Endothelial cell of umbilical vein (primary cell): ENCODE measurements at regions not wholly inside any gene's neighbourhood (a gene's known extent, or its start where the extent isn't known, plus 50 kb on each side); places are given as distances from the start of the nearest gene placed in this dataset.
A peak's percentile ranks its signal among the peaks of the same experiment; 100 is the strongest.

Experiments
- BruUV-seq: library from RNA; stranded (reverse); fragments of 400-500 nt; replicated peaks from 2 replicates; lab custom pipeline; 2021; lab: Mats Ljungman, UMichigan
- CTCF ChIA-PET: fragments of 300-600, 350-600 bp; sonication (Branson Sonifier 250); formaldehyde crosslinking; loops from one replicate; lab custom pipeline; 2021; ENCODE audit warnings: antibody characterized with exemption, inconsistent platforms; lab: Charles Lee
- POLR2A ChIA-PET: fragments of 300-600, 350-600 bp; sonication (Branson Sonifier 250); formaldehyde crosslinking; loops from one replicate; lab custom pipeline; 2021; ENCODE audit warnings: antibody characterized with exemption, inconsistent platforms; lab: Charles Lee
- DNase-seq: peaks from one replicate; pipeline ENCODE4 v3.0.0-alpha.2; 2011; ENCODE audit warnings: low read depth, low spot score
- FAIRE-seq: peaks from 2 replicates; lab custom pipeline; 2011; peaks lifted over from hg19 to GRCh38; lab: Jason Lieb, UNC
- H2AFZ ChIP-seq: 2 replicates; pipeline ENCODE4 v1.6.0; 2012; ENCODE audit warnings: low read depth, low read length, control low read depth, inconsistent platforms
- H3K27ac ChIP-seq: 2 replicates; pipeline ENCODE4 v1.5.1; 2011; ENCODE audit warnings: low read depth, mild to moderate bottlenecking, control low read depth, low read length, moderate library complexity; ENCODE audit not compliant: insufficient read depth
- H3K27me3 ChIP-seq, 2 experiments: 2 replicates each; pipeline versions ENCODE4 v1.6.0 to v1.6.1; 2011; ENCODE audit warnings: low read length in 2 of 2, mixed read lengths in 1 of 2; ENCODE audit not compliant: control insufficient read depth in 2 of 2, insufficient read depth in 2 of 2
- H3K36me3 ChIP-seq, 2 experiments: 2 replicates in 1 of 2; 3 replicates in 1 of 2; pipeline ENCODE4 v1.5.1; 2011; ENCODE audit warnings: low read length in 2 of 2, mild to moderate bottlenecking in 1 of 2, moderate library complexity in 1 of 2; ENCODE audit not compliant: control insufficient read depth in 2 of 2, insufficient read depth in 2 of 2; ENCODE audit errors: extremely low read depth in 1 of 2
- H3K4me1 ChIP-seq: 3 replicates; pipeline ENCODE4 v1.5.1; 2011; ENCODE audit warnings: mild to moderate bottlenecking, low read length; ENCODE audit not compliant: control insufficient read depth, insufficient read depth; ENCODE audit errors: extremely low read depth
- H3K4me2 ChIP-seq: 2 replicates; pipeline ENCODE4 v1.6.1; 2011; ENCODE audit warnings: low read length, control low read depth, mixed read lengths; ENCODE audit not compliant: insufficient read depth
- H3K4me3 ChIP-seq, 3 experiments: fragments of 200-600 bp in 1 of 3; sonication (generic), shearing (Covaris generic) in 1 of 3; replicated peaks in 1 of 3; 2 replicates each; pipeline ENCODE4 v1.5.1; 2011 to 2016; ENCODE audit warnings: control low read depth in 3 of 3, low read length in 3 of 3, mild to moderate bottlenecking in 2 of 3, inconsistent platforms in 1 of 3, low read depth in 1 of 3, moderate library complexity in 1 of 3; ENCODE audit not compliant: insufficient read depth in 1 of 3
- H3K79me2 ChIP-seq: 2 replicates; pipeline ENCODE4 v1.6.0; 2012; ENCODE audit warnings: low read length, inconsistent platforms; ENCODE audit not compliant: control insufficient read depth, insufficient read depth
- H3K9ac ChIP-seq: replicated peaks from 2 replicates; pipeline ENCODE3; 2011; ENCODE audit warnings: low read length, control low read depth; ENCODE audit not compliant: insufficient read depth; ENCODE audit errors: extremely low read depth
- H3K9me1 ChIP-seq: replicated peaks from 3 replicates; pipeline ENCODE4 v1.6.0; 2011; ENCODE audit warnings: mild to moderate bottlenecking, low read length; ENCODE audit not compliant: control insufficient read depth, insufficient read depth; ENCODE audit errors: extremely low read depth
- H3K9me3 ChIP-seq: replicated peaks from 2 replicates; pipeline ENCODE4 v1.5.1; 2012; ENCODE audit warnings: low read length, inconsistent platforms; ENCODE audit not compliant: control insufficient read depth, insufficient read depth
- H4K20me1 ChIP-seq: replicated peaks from 2 replicates; pipeline ENCODE3; 2011; ENCODE audit warnings: mild to moderate bottlenecking, low read length; ENCODE audit not compliant: control insufficient read depth, insufficient read depth; ENCODE audit errors: extremely low read depth
- CTCF ChIP-seq, 2 donors: IDR thresholded peaks; 1 replicate in 1 of 2; 2 replicates in 1 of 2; pipeline ENCODE4 v1.5.1; 2011; ENCODE audit warnings: low read length in 2 of 2, mild to moderate bottlenecking in 2 of 2, moderate library complexity in 2 of 2, control low read depth in 1 of 2, inconsistent platforms in 1 of 2, low read depth in 1 of 2; ENCODE audit not compliant: insufficient read depth in 1 of 2; ENCODE audit errors: extremely low read depth in 1 of 2
- FOS ChIP-seq: IDR thresholded peaks from 2 replicates; pipeline ENCODE4 v1.6.1; 2011; ENCODE audit warnings: mild to moderate bottlenecking, low read length, moderate library complexity, borderline replicate concordance; ENCODE audit not compliant: insufficient read depth
- GATA2 ChIP-seq: IDR thresholded peaks from 2 replicates; pipeline ENCODE4 v1.7.0; 2011; ENCODE audit warnings: low read depth, mild to moderate bottlenecking, moderate library complexity, mixed read lengths, low read length; ENCODE audit not compliant: insufficient read length, insufficient read depth
- JUN ChIP-seq: IDR thresholded peaks from 2 replicates; pipeline ENCODE4 v1.6.1; 2011; ENCODE audit warnings: borderline replicate concordance, low read depth; ENCODE audit not compliant: insufficient read length, insufficient read depth
- MAX ChIP-seq: IDR thresholded peaks from 2 replicates; pipeline ENCODE4 v1.6.1; 2011; ENCODE audit not compliant: insufficient read depth, insufficient read length
- dilution Hi-C: fragments of 300-500 bp; cut with MboI; formaldehyde crosslinking; loops from one replicate; pipeline ENCODE4 v1.15.0; 2019; ENCODE audit warnings: low sequenced_read_pairs; ENCODE audit not compliant: extremely low pct_ligation_motif_present
- intact Hi-C: fragments of 100-400 bp; cut with micrococcal nuclease; formaldehyde crosslinking; loops from one replicate; pipeline ENCODE4 v1.10.0; 2022

GRCh38 chr5:53262348-53262970, 152.9 kb upstream of the MOCS2 start:
- no peaks in the 10 kb centered on the region for H3K36me3 ChIP-seq
- DNase-seq, result peak; percentile 45
- H3K9me1 ChIP-seq, result no peaks in the 10 kb centered on the region
- no peaks in the 10 kb centered on the region for H3K4me1 ChIP-seq
- no peak overlapping the region for H3K9ac ChIP-seq
- TF ChIP-seq CTCF (IDR thresholded peaks at IDR 0.05; ENCODE audit: extremely low read depth in 1 of 2, insufficient read depth in 1 of 2, low read depth in 1 of 2, low read length in 2 of 2), result peak; percentile 40 to 66
- TF ChIP-seq JUN, result no peak
- no peaks in the 10 kb centered on the region for H3K9me3 ChIP-seq
- H3K27me3 ChIP-seq, result no peaks in the 10 kb centered on the region
- H3K4me2 ChIP-seq, result no peak overlapping the region
- no peaks in the 10 kb centered on the region for H4K20me1 ChIP-seq
- H3K27ac ChIP-seq, result no peak overlapping the region
- ChIA-PET POLR2A (no interaction called here), CTCF (interaction anchor here (0.6 to 2.2 kb wide), 53 partner anchors 9 to 1157 kb away, joined by 3 to 103 read pairs (median 4); no protein-coding TSS in a partner anchor)
- H3K4me3 ChIP-seq, result no peak overlapping the region
- intact Hi-C loops, result loop anchor here (1.0 to 10.0 kb wide), 5 partner anchors 100 to 967 kb away; no protein-coding TSS in a partner anchor
- dilution Hi-C loops, result no loop called here
- no TSS peak for BruUV-seq
- no peak overlapping the region for H2AFZ ChIP-seq
- no peaks in the 10 kb centered on the region for H3K79me2 ChIP-seq
- FAIRE-seq, result peak; percentile 47

- H3K27ac ChIP-seq, result no peak overlapping the region
- no peaks in the 10 kb centered on the region for H3K9me1 ChIP-seq
- no peaks in the 10 kb centered on the region for H4K20me1 ChIP-seq
- H2AFZ ChIP-seq, result no peak overlapping the region
- ChIA-PET CTCF (interaction anchor here (0.9 to 2.2 kb wide), 9 partner anchors 10 to 971 kb away, joined by 3 to 103 read pairs (median 9); no protein-coding TSS in a partner anchor), POLR2A (no interaction called here)
- H3K27me3 ChIP-seq, result no peaks in the 10 kb centered on the region
- no peaks in the 10 kb centered on the region for H3K9me3 ChIP-seq
- DNase-seq (no peak), FAIRE-seq (no peak)
- no peak overlapping the region for H3K4me3 ChIP-seq
- intact Hi-C loops, result loop anchor here (2.0 to 10.0 kb wide), 2 partner anchors 612 to 956 kb away; no protein-coding TSS in a partner anchor
- dilution Hi-C loops, result no loop called here
- BruUV-seq, result no TSS peak
- no peaks in the 10 kb centered on the region for H3K4me1 ChIP-seq
- no peaks in the 10 kb centered on the region for H3K79me2 ChIP-seq
- H3K36me3 ChIP-seq, result no peaks in the 10 kb centered on the region
- no peak overlapping the region for H3K4me2 ChIP-seq
- no peak overlapping the region for H3K9ac ChIP-seq
- no peak for TF ChIP-seq CTCF (IDR thresholded peaks at IDR 0.05; ENCODE audit: extremely low read depth in 1 of 2, insufficient read depth in 1 of 2, low read depth in 1 of 2, low read length in 2 of 2)
- no peak for TF ChIP-seq GATA2
- TF ChIP-seq JUN, result no peak
- TF ChIP-seq MAX, result no peak
- no peak for TF ChIP-seq FOS
These were observed 153.6 kb upstream of the MOCS2 start for GRCh38 chr5:53263151-53263550.
